ENCODE measurements at regions not wholly inside any gene's neighbourhood (a gene's known extent, or its start where the extent isn't known, plus 50 kb on each side); places are given as distances from the start of the nearest gene placed in this dataset.

GRCh38 chr15:25510146-25510545 lies 71.3 kb upstream of the UBE3A start:
- Histone ChIP-seq H3K79me1 (ENCODE audit: insufficient read depth, low read depth, low read length, poor library complexity, severe bottlenecking) (no peaks in the 10 kb centered on the region), H4K5ac (ENCODE audit: insufficient read length, low read depth, low read length) (no peak overlapping the region), H3K4ac (ENCODE audit: low read depth, low read length) (no peak overlapping the region), H2BK120ac (ENCODE audit: low read depth, low read length, poor library complexity, severe bottlenecking) (no peak overlapping the region), H3K56ac (ENCODE audit: insufficient read length, low read depth, low read length) (no peak overlapping the region), H2AFZ (ENCODE audit: low read length) (no peak overlapping the region), H3K27me3 (ENCODE audit: insufficient read depth, low read length) (no peaks in the 10 kb centered on the region), H2BK20ac (ENCODE audit: low read depth, low read length, poor library complexity, severe bottlenecking) (no peak overlapping the region), H3K23me2 (ENCODE audit: insufficient read length, low read depth, low read length, poor library complexity, severe bottlenecking) (no peaks in the 10 kb centered on the region), H3K18ac (ENCODE audit: insufficient read length, low read depth, low read length) (no peak overlapping the region), H2AK5ac (ENCODE audit: insufficient read length, low read length) (no peak overlapping the region), H3T11ph (ENCODE audit: low read length) (no peak overlapping the region), H4K91ac (ENCODE audit: insufficient read length, low read depth, low read length) (no peak overlapping the region), H2BK12ac (ENCODE audit: insufficient read length, low read depth, low read length) (no peak overlapping the region), H3K79me2 (ENCODE audit: insufficient read depth, low read length) (no peaks in the 10 kb centered on the region), H4K20me1 (ENCODE audit: control insufficient read depth, insufficient read depth, insufficient read length) (no peaks in the 10 kb centered on the region), H3K23ac (ENCODE audit: insufficient read length, low read depth, low read length) (no peak overlapping the region), H3K9ac (ENCODE audit: extremely low read depth, insufficient read length, low read length) (no peak overlapping the region), H2BK15ac (ENCODE audit: low read depth, low read length) (no peak overlapping the region), H4K8ac (replicated peaks; ENCODE audit: insufficient read length, low read depth, low read length) (no peak overlapping the region), H3K14ac (ENCODE audit: insufficient read depth, low read length) (no peak overlapping the region), H3K4me1 (ENCODE audit: insufficient read depth, low read length) (peaks cover 10% of the 10 kb centered on the region), H3K27ac (ENCODE audit: insufficient read length, low read depth, low read length) (no peak overlapping the region), H3K9me3 (ENCODE audit: control insufficient read depth, low read depth, low read length) (no peaks in the 10 kb centered on the region), H3K4me2 (ENCODE audit: insufficient read depth, insufficient read length, low read length) (no peak overlapping the region), H2BK5ac (ENCODE audit: insufficient read length, low read length) (no peak overlapping the region)
- peaks cover 48% of the 10 kb centered on the region in 2 experiments for H3K4me1 Mint-ChIP-seq
- H3K36me3 Mint-ChIP-seq (ENCODE audit: insufficient read depth in 1 of 3, low read depth in 3 of 3), result peaks cover 0 to 5% (median 3%) of the 10 kb centered on the region in 3 experiments; a peak in 2 of 7 replicates
- TF ChIP-seq CTCF (conservative IDR thresholded peaks at IDR 0.05), result no peak
- H3K27me3 Mint-ChIP-seq (ENCODE audit: low read depth), result peaks cover 3% of the 10 kb centered on the region
- DNase-seq, result no peak
- no peak overlapping the region for H3K27ac Mint-ChIP-seq
- peaks cover 3 to 6% of the 10 kb centered on the region in 2 experiments; a peak in 3 of 5 replicates for H3K9me3 Mint-ChIP-seq
- no CpG with 5 or more reads among the region's 4 CpGs for WGBS (ENCODE audit: extremely low coverage, insufficient read length, low lambda C conversion rate)
- no peak overlapping the region for H3K4me3 Mint-ChIP-seq
